ENCODE measurements at regions not wholly inside any gene's neighbourhood (a gene's known extent, or its start where the extent isn't known, plus 50 kb on each side); places are given as distances from the start of the nearest gene placed in this dataset.

- Histone ChIP-seq H3K4me3 (ENCODE audit: low read depth, low read length) (no peak overlapping the region), H3K36me3 (no peaks in the 10 kb centered on the region), H3K27me3 (no peaks in the 10 kb centered on the region), H3K9me3 (no peaks in the 10 kb centered on the region), H3K4me1 (no peaks in the 10 kb centered on the region)
- TF ChIP-seq, protein P1, sequence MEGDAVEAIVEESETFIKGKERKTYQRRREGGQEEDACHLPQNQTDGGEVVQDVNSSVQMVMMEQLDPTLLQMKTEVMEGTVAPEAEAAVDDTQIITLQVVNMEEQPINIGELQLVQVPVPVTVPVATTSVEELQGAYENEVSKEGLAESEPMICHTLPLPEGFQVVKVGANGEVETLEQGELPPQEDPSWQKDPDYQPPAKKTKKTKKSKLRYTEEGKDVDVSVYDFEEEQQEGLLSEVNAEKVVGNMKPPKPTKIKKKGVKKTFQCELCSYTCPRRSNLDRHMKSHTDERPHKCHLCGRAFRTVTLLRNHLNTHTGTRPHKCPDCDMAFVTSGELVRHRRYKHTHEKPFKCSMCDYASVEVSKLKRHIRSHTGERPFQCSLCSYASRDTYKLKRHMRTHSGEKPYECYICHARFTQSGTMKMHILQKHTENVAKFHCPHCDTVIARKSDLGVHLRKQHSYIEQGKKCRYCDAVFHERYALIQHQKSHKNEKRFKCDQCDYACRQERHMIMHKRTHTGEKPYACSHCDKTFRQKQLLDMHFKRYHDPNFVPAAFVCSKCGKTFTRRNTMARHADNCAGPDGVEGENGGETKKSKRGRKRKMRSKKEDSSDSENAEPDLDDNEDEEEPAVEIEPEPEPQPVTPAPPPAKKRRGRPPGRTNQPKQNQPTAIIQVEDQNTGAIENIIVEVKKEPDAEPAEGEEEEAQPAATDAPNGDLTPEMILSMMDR (IDR thresholded peaks at IDR 0.05; ENCODE audit: low read depth, low read length) = no peak
- DNase-seq = no peak
Observed at GRCh38 chr18:55133378-55133777, 174.1 kb upstream of the CCDC68 start.

DNA sequence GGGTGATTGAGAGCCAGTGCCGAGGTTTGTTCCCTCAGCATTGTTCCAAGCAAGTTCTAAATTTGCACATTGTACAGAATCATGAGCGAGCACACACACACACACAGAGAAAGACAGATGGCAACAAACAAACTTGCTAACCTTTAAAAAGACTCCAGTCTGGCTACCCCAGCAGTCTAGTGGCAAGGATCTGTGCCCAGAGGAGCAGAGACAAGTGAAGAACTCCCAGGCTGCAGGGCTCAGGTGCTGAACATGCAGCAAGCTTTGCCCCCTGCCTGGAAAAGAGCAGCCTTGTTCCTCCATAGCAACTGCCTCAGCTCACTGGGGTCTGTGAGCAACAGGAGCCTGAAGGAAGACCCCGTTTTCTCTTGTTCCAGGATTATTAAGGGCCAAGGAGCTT lies 169.2 kb upstream of the CCDC68 start:
- H3K4me1 ChIP-seq = no peaks in the 10 kb centered on the region
- DNase-seq = no peak
- no peaks in the 10 kb centered on the region for H3K9me3 ChIP-seq
- no peaks in the 10 kb centered on the region for H3K27me3 ChIP-seq
- TF ChIP-seq, protein P1 (IDR thresholded peaks at IDR 0.05; ENCODE audit: low read depth, low read length) = no peak
- H3K36me3 ChIP-seq = no peaks in the 10 kb centered on the region
- no peak overlapping the region for H3K4me3 ChIP-seq (ENCODE audit: low read depth, low read length)

- Histone ChIP-seq H3K4me1 (no peaks in the 10 kb centered on the region), H3K36me3 (no peaks in the 10 kb centered on the region), H3K4me3 (ENCODE audit: low read depth, low read length) (no peak overlapping the region), H3K9me3 (no peaks in the 10 kb centered on the region), H3K27me3 (no peaks in the 10 kb centered on the region)
- DNase-seq = no peak
- TF ChIP-seq, protein P1 (IDR thresholded peaks at IDR 0.05; ENCODE audit: low read depth, low read length) = no peak
Observed at GRCh38 chr18:55124078-55124763, 165.0 kb upstream of the CCDC68 start.

DNA sequence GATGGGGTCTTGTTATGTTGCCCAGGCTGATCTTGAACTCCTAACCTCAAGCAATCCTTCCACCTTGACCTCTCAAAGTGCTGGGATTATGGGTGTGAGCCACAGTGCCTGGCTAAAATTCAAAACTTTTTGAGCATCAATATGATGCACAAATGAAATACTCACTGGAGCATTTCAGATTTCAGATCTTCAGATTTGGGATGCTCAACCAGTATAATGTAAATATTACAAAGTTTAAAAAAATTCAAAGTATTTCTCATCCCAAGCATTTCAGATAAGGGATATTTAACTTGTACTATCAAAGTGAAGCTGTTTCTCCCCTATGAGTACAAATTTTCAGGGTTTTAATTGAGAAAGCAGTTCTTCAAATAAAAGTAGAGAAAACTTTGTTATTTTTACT lies 164.1 kb upstream of the CCDC68 start:
- Histone ChIP-seq H3K4me3 (ENCODE audit: low read depth, low read length) (no peak overlapping the region), H3K27me3 (no peaks in the 10 kb centered on the region), H3K9me3 (no peaks in the 10 kb centered on the region), H3K36me3 (no peaks in the 10 kb centered on the region), H3K4me1 (no peaks in the 10 kb centered on the region)
- no peak for DNase-seq
- TF ChIP-seq, protein P1 (IDR thresholded peaks at IDR 0.05; ENCODE audit: low read depth, low read length) = no peak

DNA sequence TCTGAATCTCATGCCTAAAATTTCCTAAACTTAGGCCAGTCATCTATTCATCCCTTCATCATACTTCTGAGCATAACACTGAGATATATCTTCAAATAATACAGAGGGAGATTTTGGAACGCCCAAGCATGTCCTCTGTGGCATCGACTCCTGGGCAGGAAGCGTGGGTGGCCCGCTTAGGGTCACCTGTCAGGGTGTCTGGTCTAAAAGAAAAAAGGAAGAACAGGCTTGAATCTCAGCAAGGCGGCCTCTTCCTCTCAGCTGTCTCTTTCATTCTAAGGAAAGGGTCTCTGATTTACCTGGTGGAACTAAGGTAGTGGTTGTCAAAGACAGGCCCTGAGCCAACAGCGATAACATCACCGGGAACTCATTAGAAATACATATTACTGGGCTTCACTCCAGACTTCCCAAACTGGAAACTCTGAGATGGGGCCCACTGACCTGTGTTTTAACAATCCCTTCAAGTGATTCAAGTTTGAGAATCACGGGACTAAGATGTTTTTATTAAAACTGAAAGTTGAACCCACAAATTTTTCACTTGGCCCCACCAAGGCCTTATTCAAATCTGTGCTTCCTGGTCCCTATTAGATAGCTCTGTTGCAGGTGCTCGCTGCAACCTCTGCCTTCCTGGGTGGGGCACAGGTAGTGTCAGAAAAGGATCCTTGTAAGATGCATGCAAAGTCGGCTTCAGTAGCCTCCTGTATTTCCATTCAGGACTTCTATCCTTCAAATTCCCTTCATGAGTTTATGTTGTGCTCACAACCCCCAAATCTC lies 162.3 kb upstream of the CCDC68 start:
- DNase-seq = no peak
- TF ChIP-seq, protein P1 (IDR thresholded peaks at IDR 0.05; ENCODE audit: low read depth, low read length) = no peak
- Histone ChIP-seq H3K4me3 (ENCODE audit: low read depth, low read length) (no peak overlapping the region), H3K4me1 (no peaks in the 10 kb centered on the region), H3K36me3 (no peaks in the 10 kb centered on the region), H3K9me3 (no peaks in the 10 kb centered on the region), H3K27me3 (no peaks in the 10 kb centered on the region)

DNA sequence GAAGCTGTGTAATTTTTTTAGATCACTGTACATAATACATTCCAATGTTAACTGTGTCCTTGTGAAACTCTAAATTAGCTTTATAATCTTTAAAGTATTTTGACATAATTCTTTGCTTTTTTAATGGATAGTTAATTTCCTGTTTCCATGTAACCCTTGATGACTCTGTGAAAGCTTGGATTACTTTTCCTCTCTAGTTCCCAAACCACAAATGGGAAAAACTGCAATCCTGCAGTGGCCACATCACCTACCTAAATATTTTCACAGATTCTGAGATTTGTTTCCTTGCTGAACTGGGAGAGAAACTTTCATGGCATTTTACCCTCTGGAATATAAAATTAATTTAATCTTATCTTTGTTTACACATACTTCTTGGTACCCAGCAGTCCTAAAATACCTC lies 161.6 kb upstream of the CCDC68 start:
- Histone ChIP-seq H3K36me3 (no peaks in the 10 kb centered on the region), H3K4me3 (ENCODE audit: low read depth, low read length) (no peak overlapping the region), H3K27me3 (no peaks in the 10 kb centered on the region), H3K9me3 (no peaks in the 10 kb centered on the region), H3K4me1 (no peaks in the 10 kb centered on the region)
- TF ChIP-seq, protein P1 (IDR thresholded peaks at IDR 0.05; ENCODE audit: low read depth, low read length) = no peak
- no peak for DNase-seq
